Endothelial cell of umbilical vein (primary cell): ENCODE measurements at regions not wholly inside any gene's neighbourhood (a gene's known extent, or its start where the extent isn't known, plus 50 kb on each side); places are given as distances from the start of the nearest gene placed in this dataset.

ENCODE experiments used
- BruUV-seq: library from RNA; stranded (reverse); fragments of 400-500 nt; replicated peaks from 2 replicates; lab custom pipeline; 2021; lab: Mats Ljungman, UMichigan
- CTCF ChIA-PET: fragments of 300-600, 350-600 bp; sonication (Branson Sonifier 250); formaldehyde crosslinking; loops from one replicate; lab custom pipeline; 2021; ENCODE audit warnings: antibody characterized with exemption, inconsistent platforms; lab: Charles Lee
- POLR2A ChIA-PET: fragments of 300-600, 350-600 bp; sonication (Branson Sonifier 250); formaldehyde crosslinking; loops from one replicate; lab custom pipeline; 2021; ENCODE audit warnings: antibody characterized with exemption, inconsistent platforms; lab: Charles Lee
- DNase-seq: peaks from one replicate; pipeline ENCODE4 v3.0.0-alpha.2; 2011; ENCODE audit warnings: low read depth, low spot score
- FAIRE-seq: peaks from 2 replicates; lab custom pipeline; 2011; peaks lifted over from hg19 to GRCh38; lab: Jason Lieb, UNC
- H2AFZ ChIP-seq: 2 replicates; pipeline ENCODE4 v1.6.0; 2012; ENCODE audit warnings: low read depth, low read length, control low read depth, inconsistent platforms
- H3K27ac ChIP-seq: 2 replicates; pipeline ENCODE4 v1.5.1; 2011; ENCODE audit warnings: low read depth, mild to moderate bottlenecking, control low read depth, low read length, moderate library complexity; ENCODE audit not compliant: insufficient read depth
- H3K27me3 ChIP-seq, 2 experiments: 2 replicates each; pipeline versions ENCODE4 v1.6.0 to v1.6.1; 2011; ENCODE audit warnings: low read length in 2 of 2, mixed read lengths in 1 of 2; ENCODE audit not compliant: control insufficient read depth in 2 of 2, insufficient read depth in 2 of 2
- H3K36me3 ChIP-seq, 2 experiments: 2 replicates in 1 of 2; 3 replicates in 1 of 2; pipeline ENCODE4 v1.5.1; 2011; ENCODE audit warnings: low read length in 2 of 2, mild to moderate bottlenecking in 1 of 2, moderate library complexity in 1 of 2; ENCODE audit not compliant: control insufficient read depth in 2 of 2, insufficient read depth in 2 of 2; ENCODE audit errors: extremely low read depth in 1 of 2
- H3K4me1 ChIP-seq: 3 replicates; pipeline ENCODE4 v1.5.1; 2011; ENCODE audit warnings: mild to moderate bottlenecking, low read length; ENCODE audit not compliant: control insufficient read depth, insufficient read depth; ENCODE audit errors: extremely low read depth
- H3K4me2 ChIP-seq: 2 replicates; pipeline ENCODE4 v1.6.1; 2011; ENCODE audit warnings: low read length, control low read depth, mixed read lengths; ENCODE audit not compliant: insufficient read depth
- H3K4me3 ChIP-seq, 3 experiments: fragments of 200-600 bp in 1 of 3; sonication (generic), shearing (Covaris generic) in 1 of 3; replicated peaks in 1 of 3; 2 replicates each; pipeline ENCODE4 v1.5.1; 2011 to 2016; ENCODE audit warnings: control low read depth in 3 of 3, low read length in 3 of 3, mild to moderate bottlenecking in 2 of 3, inconsistent platforms in 1 of 3, low read depth in 1 of 3, moderate library complexity in 1 of 3; ENCODE audit not compliant: insufficient read depth in 1 of 3
- H3K79me2 ChIP-seq: 2 replicates; pipeline ENCODE4 v1.6.0; 2012; ENCODE audit warnings: low read length, inconsistent platforms; ENCODE audit not compliant: control insufficient read depth, insufficient read depth
- H3K9ac ChIP-seq: replicated peaks from 2 replicates; pipeline ENCODE3; 2011; ENCODE audit warnings: low read length, control low read depth; ENCODE audit not compliant: insufficient read depth; ENCODE audit errors: extremely low read depth
- H3K9me1 ChIP-seq: replicated peaks from 3 replicates; pipeline ENCODE4 v1.6.0; 2011; ENCODE audit warnings: mild to moderate bottlenecking, low read length; ENCODE audit not compliant: control insufficient read depth, insufficient read depth; ENCODE audit errors: extremely low read depth
- H3K9me3 ChIP-seq: replicated peaks from 2 replicates; pipeline ENCODE4 v1.5.1; 2012; ENCODE audit warnings: low read length, inconsistent platforms; ENCODE audit not compliant: control insufficient read depth, insufficient read depth
- H4K20me1 ChIP-seq: replicated peaks from 2 replicates; pipeline ENCODE3; 2011; ENCODE audit warnings: mild to moderate bottlenecking, low read length; ENCODE audit not compliant: control insufficient read depth, insufficient read depth; ENCODE audit errors: extremely low read depth
- CTCF ChIP-seq, 2 donors: IDR thresholded peaks; 1 replicate in 1 of 2; 2 replicates in 1 of 2; pipeline ENCODE4 v1.5.1; 2011; ENCODE audit warnings: low read length in 2 of 2, mild to moderate bottlenecking in 2 of 2, moderate library complexity in 2 of 2, control low read depth in 1 of 2, inconsistent platforms in 1 of 2, low read depth in 1 of 2; ENCODE audit not compliant: insufficient read depth in 1 of 2; ENCODE audit errors: extremely low read depth in 1 of 2
- EZH2 ChIP-seq: IDR thresholded peaks from 2 replicates; pipeline ENCODE4 v1.6.1; 2012; ENCODE audit warnings: borderline replicate concordance, low read depth, mild to moderate bottlenecking, moderate library complexity, low read length, inconsistent platforms; ENCODE audit not compliant: severe bottlenecking
- FOS ChIP-seq: IDR thresholded peaks from 2 replicates; pipeline ENCODE4 v1.6.1; 2011; ENCODE audit warnings: mild to moderate bottlenecking, low read length, moderate library complexity, borderline replicate concordance; ENCODE audit not compliant: insufficient read depth
- GATA2 ChIP-seq: IDR thresholded peaks from 2 replicates; pipeline ENCODE4 v1.7.0; 2011; ENCODE audit warnings: low read depth, mild to moderate bottlenecking, moderate library complexity, mixed read lengths, low read length; ENCODE audit not compliant: insufficient read length, insufficient read depth
- JUN ChIP-seq: IDR thresholded peaks from 2 replicates; pipeline ENCODE4 v1.6.1; 2011; ENCODE audit warnings: borderline replicate concordance, low read depth; ENCODE audit not compliant: insufficient read length, insufficient read depth
- MAX ChIP-seq: IDR thresholded peaks from 2 replicates; pipeline ENCODE4 v1.6.1; 2011; ENCODE audit not compliant: insufficient read depth, insufficient read length
- MYC ChIP-seq: IDR thresholded peaks from one replicate; pipeline ENCODE4 v1.6.1; 2011; ENCODE audit warnings: mild to moderate bottlenecking, low read depth, low read length
- POLR2A ChIP-seq: IDR thresholded peaks from 2 replicates; pipeline ENCODE4 v1.6.1; 2012; ENCODE audit warnings: low read depth, mild to moderate bottlenecking, control low read depth, low read length
- POLR2AphosphoS5 ChIP-seq: IDR thresholded peaks from 2 replicates; pipeline ENCODE4 v1.6.1; 2012; ENCODE audit warnings: low read depth, mild to moderate bottlenecking, control low read depth, low read length, moderate library complexity; ENCODE audit not compliant: insufficient read depth
- dilution Hi-C: fragments of 300-500 bp; cut with MboI; formaldehyde crosslinking; loops from one replicate; pipeline ENCODE4 v1.15.0; 2019; ENCODE audit warnings: low sequenced_read_pairs; ENCODE audit not compliant: extremely low pct_ligation_motif_present
- intact Hi-C: fragments of 100-400 bp; cut with micrococcal nuclease; formaldehyde crosslinking; loops from one replicate; pipeline ENCODE4 v1.10.0; 2022

GRCh38 chr6:109916759-109917158 lies 61.4 kb upstream of the GPR6 start:
- Histone ChIP-seq H3K27ac (no peak overlapping the region), H3K9me3 (no peaks in the 10 kb centered on the region), H3K4me3 (no peak overlapping the region), H4K20me1 (no peaks in the 10 kb centered on the region), H3K27me3 (no peaks in the 10 kb centered on the region), H3K4me1 (no peaks in the 10 kb centered on the region), H3K9me1 (no peaks in the 10 kb centered on the region), H3K9ac (no peak overlapping the region), H3K4me2 (no peak overlapping the region), H2AFZ (no peak overlapping the region), H3K79me2 (no peaks in the 10 kb centered on the region), H3K36me3 (no peaks in the 10 kb centered on the region)
- no peak for TF ChIP-seq MYC
- no peak for TF ChIP-seq FOS
- no peak for TF ChIP-seq JUN
- no peak for TF ChIP-seq CTCF (IDR thresholded peaks at IDR 0.05; ENCODE audit: extremely low read depth in 1 of 2, insufficient read depth in 1 of 2, low read depth in 1 of 2, low read length in 2 of 2)
- TF ChIP-seq POLR2AphosphoS5: no peak
- no peak for TF ChIP-seq EZH2
- no peak for TF ChIP-seq GATA2
- no peak for TF ChIP-seq MAX
- TF ChIP-seq POLR2A: no peak
- ChIA-PET POLR2A (no interaction called here), CTCF (interaction anchor here (0.5 to 0.7 kb wide), 3 partner anchors 8 to 843 kb away, joined by 3 to 4 read pairs (median 3); no protein-coding TSS in a partner anchor)
- FAIRE-seq: no peak
- dilution Hi-C loops: no loop called here
- no peak for DNase-seq
- intact Hi-C loops: no loop called here
- no TSS peak for BruUV-seq
